ENCODE measurements at regions not wholly inside any gene's neighbourhood (a gene's known extent, or its start where the extent isn't known, plus 50 kb on each side); places are given as distances from the start of the nearest gene placed in this dataset.

- DNase-seq: no peak
- no peak overlapping the region for H3K27ac ChIP-seq
- H3K36me3 ChIP-seq: peaks cover 0 to 69% (median 60%) of the 10 kb centered on the region in 4 donors
- H3K4me1 ChIP-seq: no peaks in the 10 kb centered on the region
- no peak for TF ChIP-seq EP300 (IDR thresholded peaks at IDR 0.05)
- TF ChIP-seq POLR2AphosphoS5 (IDR thresholded peaks at IDR 0.05): no peak
- TF ChIP-seq CTCF (IDR thresholded peaks at IDR 0.05): no peak
- no peak for TF ChIP-seq POLR2A (IDR thresholded peaks at IDR 0.05)
- WGBS, 5 donors: 94 to 98% (median 95%) methylated on average over 1 of the region's 1 CpG
- H3K27me3 ChIP-seq: no peaks in the 10 kb centered on the region
- H3K9me3 ChIP-seq: no peaks in the 10 kb centered on the region
- no peak overlapping the region for H3K4me3 ChIP-seq
- intact Hi-C loops (cut with DNase I; ENCODE audit: low total_unique reads): no loop called here
These were observed 52.8 kb downstream of the HYCC2 start for GRCh38 chr2:201018636-201019035.

GRCh38 chr2:201016859-201017258, 53.4 kb upstream of the ORC2 start:
- 93 to 96% (median 95%) methylated on average over 5 of the region's 5 CpGs for WGBS, 5 donors
- no peak for TF ChIP-seq POLR2A (IDR thresholded peaks at IDR 0.05)
- no peak for TF ChIP-seq CTCF (IDR thresholded peaks at IDR 0.05)
- no peak for TF ChIP-seq POLR2AphosphoS5 (IDR thresholded peaks at IDR 0.05)
- no peak for TF ChIP-seq EP300 (IDR thresholded peaks at IDR 0.05)
- intact Hi-C loops (cut with DNase I; ENCODE audit: low total_unique reads): no loop called here

More at GRCh38 chr2:201016859-201017258, 53.4 kb upstream of the ORC2 start:
- DNase-seq: no peak
- no peaks in the 10 kb centered on the region for H3K27me3 ChIP-seq
- peaks cover 0 to 62% (median 56%) of the 10 kb centered on the region in 4 donors for H3K36me3 ChIP-seq
- H3K9me3 ChIP-seq: no peaks in the 10 kb centered on the region
- H3K27ac ChIP-seq: no peak overlapping the region
- no peaks in the 10 kb centered on the region for H3K4me1 ChIP-seq
- no peak overlapping the region for H3K4me3 ChIP-seq
